Smooth muscle cell (in vitro differentiated cells): ENCODE measurements at regions not wholly inside any gene's neighbourhood (a gene's known extent, or its start where the extent isn't known, plus 50 kb on each side); places are given as distances from the start of the nearest gene placed in this dataset.

Experiments
- DNase-seq: peaks from one replicate; lab custom pipeline; 2025; ENCODE audit not compliant: unreplicated experiment; lab: John Stamatoyannopoulos, UW
- H2AFZ ChIP-seq: fragments of 200-600 bp; sonication (generic); 2 replicates; pipeline ENCODE4 v1.6.0; 2016; ENCODE audit warnings: antibody characterized with exemption, low read depth, mild to moderate bottlenecking
- H3F3A ChIP-seq: fragments of 200-600 bp; sonication (generic); 2 replicates; pipeline ENCODE4 v1.6.0; 2017; ENCODE audit warnings: antibody characterized with exemption, low read depth
- H3K27ac ChIP-seq: fragments of 200-600 bp; sonication (generic); 2 replicates; pipeline ENCODE4 v1.5.1; 2016; ENCODE audit warnings: low read depth, mild to moderate bottlenecking
- H3K27me3 ChIP-seq: fragments of 200-600 bp; sonication (generic); 2 replicates; pipeline ENCODE4 v1.6.1; 2016; ENCODE audit warnings: low read depth, mild to moderate bottlenecking
- H3K36me3 ChIP-seq: fragments of 200-600 bp; sonication (generic); 2 replicates; pipeline ENCODE4 v1.5.1; 2016; ENCODE audit warnings: low read depth
- H3K4me1 ChIP-seq: fragments of 200-600 bp; sonication (generic); 2 replicates; pipeline ENCODE4 v1.5.1; 2016; ENCODE audit warnings: low read depth
- H3K4me2 ChIP-seq: fragments of 200-600 bp; sonication (generic); 2 replicates; pipeline ENCODE4 v1.6.0; 2016; ENCODE audit warnings: mild to moderate bottlenecking
- H3K4me3 ChIP-seq: fragments of 200-600 bp; sonication (generic); 2 replicates; pipeline ENCODE4 v1.5.1; 2016; ENCODE audit warnings: mild to moderate bottlenecking
- H3K79me2 ChIP-seq: fragments of 200-600 bp; sonication (generic); 2 replicates; pipeline ENCODE4 v1.6.0; 2016; ENCODE audit warnings: low read depth, mild to moderate bottlenecking
- H3K9ac ChIP-seq: fragments of 200-600 bp; sonication (generic); 2 replicates; pipeline ENCODE4 v1.6.0; 2016; ENCODE audit warnings: low read depth
- H3K9me3 ChIP-seq: fragments of 200-600 bp; sonication (generic); replicated peaks from 2 replicates; pipeline ENCODE4 v1.5.1; 2016; ENCODE audit warnings: low read depth
- H4K20me1 ChIP-seq: fragments of 200-600 bp; sonication (generic); 2 replicates; pipeline ENCODE4 v1.6.0; 2016; ENCODE audit warnings: low read depth
- WGBS: methylation state at CpG from one replicate; pipeline ENCODE4 v1.1.7; 2016; ENCODE audit warnings: low lambda C conversion rate; 5-methylcytosine and 5-hydroxymethylcytosine counted together
- TF ChIP-seq, protein P1 (sequence below): fragments of 200-600 bp; sonication (generic); IDR thresholded peaks from 2 replicates; pipeline ENCODE4 v1.5.1; 2017; ENCODE audit warnings: borderline replicate concordance, mild to moderate bottlenecking, antibody characterized with exemption; ENCODE audit not compliant: insufficient read depth, poor library complexity, severe bottlenecking

DNA sequence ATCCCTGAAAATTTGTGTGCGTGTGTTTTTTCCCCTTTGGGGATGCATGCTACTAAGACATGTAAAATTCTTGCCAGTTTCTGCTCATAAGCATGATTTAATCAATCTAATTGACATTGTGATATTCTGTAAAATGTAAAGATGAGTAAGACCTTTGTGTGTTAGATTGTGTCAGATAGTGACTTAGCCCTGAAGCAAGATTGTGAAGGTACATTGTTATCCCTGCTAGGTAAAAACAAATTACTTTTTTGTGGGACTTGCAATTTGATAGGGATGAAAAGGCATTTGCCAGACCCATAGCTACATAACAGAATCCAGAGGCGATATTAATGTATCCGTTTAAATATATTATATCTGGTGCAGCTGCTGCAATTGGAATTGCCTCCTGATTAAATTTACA lies 338.0 kb downstream of the RWDD3 start:
- Histone ChIP-seq H3K4me3 (no peak overlapping the region), H3K9ac (no peak overlapping the region), H4K20me1 (no peaks in the 10 kb centered on the region), H2AFZ (no peak overlapping the region), H3K27ac (no peak overlapping the region), H3F3A (no peaks in the 10 kb centered on the region), H3K4me1 (no peaks in the 10 kb centered on the region), H3K36me3 (no peaks in the 10 kb centered on the region), H3K4me2 (no peak overlapping the region), H3K9me3 (no peaks in the 10 kb centered on the region), H3K79me2 (no peaks in the 10 kb centered on the region), H3K27me3 (no peaks in the 10 kb centered on the region)
- TF ChIP-seq, protein P1, sequence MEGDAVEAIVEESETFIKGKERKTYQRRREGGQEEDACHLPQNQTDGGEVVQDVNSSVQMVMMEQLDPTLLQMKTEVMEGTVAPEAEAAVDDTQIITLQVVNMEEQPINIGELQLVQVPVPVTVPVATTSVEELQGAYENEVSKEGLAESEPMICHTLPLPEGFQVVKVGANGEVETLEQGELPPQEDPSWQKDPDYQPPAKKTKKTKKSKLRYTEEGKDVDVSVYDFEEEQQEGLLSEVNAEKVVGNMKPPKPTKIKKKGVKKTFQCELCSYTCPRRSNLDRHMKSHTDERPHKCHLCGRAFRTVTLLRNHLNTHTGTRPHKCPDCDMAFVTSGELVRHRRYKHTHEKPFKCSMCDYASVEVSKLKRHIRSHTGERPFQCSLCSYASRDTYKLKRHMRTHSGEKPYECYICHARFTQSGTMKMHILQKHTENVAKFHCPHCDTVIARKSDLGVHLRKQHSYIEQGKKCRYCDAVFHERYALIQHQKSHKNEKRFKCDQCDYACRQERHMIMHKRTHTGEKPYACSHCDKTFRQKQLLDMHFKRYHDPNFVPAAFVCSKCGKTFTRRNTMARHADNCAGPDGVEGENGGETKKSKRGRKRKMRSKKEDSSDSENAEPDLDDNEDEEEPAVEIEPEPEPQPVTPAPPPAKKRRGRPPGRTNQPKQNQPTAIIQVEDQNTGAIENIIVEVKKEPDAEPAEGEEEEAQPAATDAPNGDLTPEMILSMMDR, result no peak
- no peak for DNase-seq
- 92% methylated on average over 3 of the region's 3 CpGs for WGBS

DNA sequence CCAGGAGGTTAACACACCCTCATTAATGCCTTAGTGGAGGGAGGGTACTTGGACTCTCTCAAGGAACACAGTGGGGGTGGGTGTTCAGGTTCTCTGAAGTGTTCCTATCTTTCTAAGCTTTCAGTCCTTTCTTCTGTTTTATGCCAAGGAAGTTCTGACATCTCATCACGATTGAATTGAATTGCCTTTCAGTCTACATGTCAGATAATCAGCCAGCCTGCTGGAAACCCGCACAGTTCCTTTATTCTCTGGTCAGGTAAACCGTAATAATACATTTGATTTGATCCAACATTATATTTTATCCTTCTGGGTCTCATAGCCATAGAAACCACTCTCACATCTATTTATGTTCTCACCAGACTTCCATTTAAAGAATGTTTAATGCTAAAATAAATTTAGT lies 339.0 kb downstream of the RWDD3 start:
- Histone ChIP-seq H3K36me3 (no peaks in the 10 kb centered on the region), H3K79me2 (no peaks in the 10 kb centered on the region), H2AFZ (no peak overlapping the region), H3K4me2 (no peak overlapping the region), H3F3A (no peaks in the 10 kb centered on the region), H3K4me3 (no peak overlapping the region), H4K20me1 (no peaks in the 10 kb centered on the region), H3K9me3 (no peaks in the 10 kb centered on the region), H3K4me1 (no peaks in the 10 kb centered on the region), H3K9ac (no peak overlapping the region), H3K27me3 (no peaks in the 10 kb centered on the region), H3K27ac (no peak overlapping the region)
- TF ChIP-seq, protein P1, result no peak
- DNase-seq, result no peak
- WGBS, result 72% methylated on average over 3 of the region's 3 CpGs

DNA sequence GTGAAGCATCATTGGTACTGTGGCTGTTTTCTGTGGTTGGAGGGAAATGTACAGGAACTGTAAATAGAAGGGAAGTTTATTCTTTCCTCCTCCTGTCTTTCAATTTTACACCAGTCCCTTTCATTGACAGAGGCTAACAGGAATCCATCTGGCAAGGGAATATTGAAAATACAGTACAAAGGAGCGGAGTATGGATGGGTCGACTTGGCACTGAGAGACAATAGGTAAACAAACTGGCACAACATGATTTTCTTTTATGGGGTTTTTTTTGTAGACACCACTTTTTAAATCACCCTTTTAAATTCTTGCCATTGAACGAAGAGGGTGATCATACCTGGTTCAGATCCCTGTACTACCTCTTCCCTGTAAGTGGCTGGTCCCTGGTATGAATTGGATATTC lies 341.3 kb downstream of the RWDD3 start:
- no peaks in the 10 kb centered on the region for H3K4me1 ChIP-seq
- H3K9ac ChIP-seq, result no peak overlapping the region
- H3K4me2 ChIP-seq, result no peak overlapping the region
- H3K4me3 ChIP-seq, result no peak overlapping the region
- H3K79me2 ChIP-seq, result no peaks in the 10 kb centered on the region
- H3K9me3 ChIP-seq, result no peaks in the 10 kb centered on the region
- no peaks in the 10 kb centered on the region for H3F3A ChIP-seq
- no peaks in the 10 kb centered on the region for H3K27me3 ChIP-seq
- H4K20me1 ChIP-seq, result no peaks in the 10 kb centered on the region
- TF ChIP-seq, protein P1, result no peak
- H3K27ac ChIP-seq, result no peak overlapping the region
- DNase-seq, result no peak
- WGBS, result 94% methylated on average over 3 of the region's 3 CpGs
- no peaks in the 10 kb centered on the region for H3K36me3 ChIP-seq
- H2AFZ ChIP-seq, result no peak overlapping the region

DNA sequence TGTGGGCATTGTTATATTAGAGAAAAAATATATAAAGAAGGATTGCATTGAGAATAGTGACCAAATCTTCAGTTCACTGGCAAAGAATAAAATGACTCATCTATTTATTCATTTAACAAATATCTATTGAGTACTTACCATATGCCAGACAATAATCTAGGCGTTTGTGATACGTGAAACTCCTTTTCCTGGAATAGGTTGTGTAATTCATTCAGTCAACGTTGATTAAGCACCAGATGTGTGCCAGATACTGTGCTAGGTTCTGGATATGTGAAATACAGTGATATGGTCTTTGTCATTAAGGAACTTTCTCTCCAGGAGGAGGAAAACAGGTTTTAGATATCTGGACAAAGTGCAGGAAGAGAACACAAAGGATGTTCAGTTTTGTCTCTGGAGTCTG lies 344.5 kb downstream of the RWDD3 start:
- Histone ChIP-seq H3K4me3 (no peak overlapping the region), H3K9me3 (no peaks in the 10 kb centered on the region), H4K20me1 (no peaks in the 10 kb centered on the region), H3K9ac (no peak overlapping the region), H3K27ac (no peak overlapping the region), H3F3A (no peaks in the 10 kb centered on the region), H3K79me2 (no peaks in the 10 kb centered on the region), H3K4me2 (no peak overlapping the region), H3K27me3 (no peaks in the 10 kb centered on the region), H3K4me1 (peaks cover 11% of the 10 kb centered on the region), H2AFZ (no peak overlapping the region), H3K36me3 (no peaks in the 10 kb centered on the region)
- DNase-seq, result no peak
- TF ChIP-seq, protein P1, result no peak
- 78% methylated on average over 3 of the region's 3 CpGs for WGBS
